IPS DF 4.7 (cell line): ENCODE measurements at regions not wholly inside any gene's neighbourhood (a gene's known extent, or its start where the extent isn't known, plus 50 kb on each side); places are given as distances from the start of the nearest gene placed in this dataset.
A peak's percentile ranks its signal among the peaks of the same experiment; 100 is the strongest.
"Not testable (repeated sequence)": the region's sequence is repeated elsewhere in the genome, so short reads cannot be mapped to it uniquely, and the experiment has no call there.

ENCODE experiments used
- DNase-seq: peaks from one replicate; pipeline ENCODE4 v3.0.0-alpha.2; 2013; ENCODE audit warnings: low spot score; ENCODE audit errors: extremely low read depth

- no peak for DNase-seq
Measured at GRCh38 chr3:68676136-68676535, 256.2 kb downstream of the TAFA4 start.

GRCh38 chr3:68667346-68667745 lies 265.0 kb downstream of the TAFA4 start:
- DNase-seq: no peak

- DNase-seq: peak; percentile 5
Measured at GRCh38 chr3:68666429-68667136, 265.8 kb downstream of the TAFA4 start.

- DNase-seq: no peak
Measured at GRCh38 chr3:68664276-68664675, 268.1 kb downstream of the TAFA4 start.

- no peak for DNase-seq
Measured at GRCh38 chr3:68662176-68662575, 270.2 kb downstream of the TAFA4 start.

- DNase-seq: not testable (repeated sequence)
Measured at GRCh38 chr3:68650657-68651056, 281.7 kb downstream of the TAFA4 start.

- DNase-seq: no peak
Measured at GRCh38 chr3:68648494-68648893, 283.9 kb downstream of the TAFA4 start.

GRCh38 chr3:68631850-68632545 lies 300.3 kb downstream of the TAFA4 start:
- DNase-seq: peak; percentile 56

GRCh38 chr3:68620211-68620610 lies 312.1 kb downstream of the TAFA4 start:
- no peak for DNase-seq

GRCh38 chr3:68614087-68614486 lies 318.3 kb downstream of the TAFA4 start:
- no peak for DNase-seq

GRCh38 chr3:68571321-68571720 lies 361.0 kb downstream of the TAFA4 start:
- no peak for DNase-seq

GRCh38 chr3:68560728-68561127 lies 371.6 kb downstream of the TAFA4 start:
- DNase-seq: no peak

- DNase-seq: no peak
Measured at GRCh38 chr3:68535782-68536181, 396.6 kb downstream of the TAFA4 start.

- DNase-seq: no peak
Measured at GRCh38 chr3:68523330-68523729, 409.0 kb downstream of the TAFA4 start.

- DNase-seq: no peak
Measured at GRCh38 chr3:68515237-68515636, 417.1 kb downstream of the TAFA4 start.

GRCh38 chr3:68504201-68504600 lies 428.1 kb downstream of the TAFA4 start:
- DNase-seq: no peak

- DNase-seq: not testable (repeated sequence)
Measured at GRCh38 chr3:68485845-68486244, 446.5 kb downstream of the TAFA4 start.

- no peak for DNase-seq
Measured at GRCh38 chr3:68485051-68485450, 447.3 kb downstream of the TAFA4 start.

- DNase-seq: no peak
Measured at GRCh38 chr3:68483601-68484000, 448.7 kb downstream of the TAFA4 start.

- no peak for DNase-seq
Measured at GRCh38 chr3:68483041-68483440, 449.3 kb downstream of the TAFA4 start.

GRCh38 chr3:68482565-68482964 lies 449.8 kb downstream of the TAFA4 start:
- no peak for DNase-seq

- no peak for DNase-seq
Measured at GRCh38 chr3:68479779-68480178, 452.6 kb downstream of the TAFA4 start.
